Cerebellar nuclear complex (tissue), 1 donor: ENCODE measurements at regions not wholly inside any gene's neighbourhood (a gene's known extent, or its start where the extent isn't known, plus 50 kb on each side); places are given as distances from the start of the nearest gene placed in this dataset.
"Not testable (repeated sequence)": the region's sequence is repeated elsewhere in the genome, so short reads cannot be mapped to it uniquely, and the experiment has no call there.

ENCODE experiments used
- DNase-seq, 2 experiments: peaks; one replicate each; lab custom pipeline; 2025; lab: John Stamatoyannopoulos, UW

DNA sequence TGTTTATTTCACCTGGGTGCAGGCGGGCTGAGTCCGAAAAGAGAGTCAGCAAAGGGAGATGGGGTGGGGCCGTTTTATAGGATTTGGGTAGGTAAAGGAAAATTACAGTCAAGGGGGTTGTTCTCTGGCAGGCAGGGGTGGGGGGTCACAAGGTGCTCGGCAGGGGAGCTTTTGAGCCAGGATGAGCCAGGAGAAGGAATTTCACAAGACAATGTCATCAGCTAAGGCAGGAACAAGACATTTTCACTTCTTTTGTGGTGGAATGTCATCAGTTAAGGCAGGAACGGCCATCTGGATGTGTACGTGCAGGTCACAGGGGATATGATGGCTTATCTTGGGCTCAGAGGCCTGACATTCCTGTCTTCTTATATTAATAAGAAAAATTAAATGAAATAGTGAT, 115.8 kb upstream of the KCNJ3 start:
- DNase-seq, result not testable (repeated sequence)

DNA sequence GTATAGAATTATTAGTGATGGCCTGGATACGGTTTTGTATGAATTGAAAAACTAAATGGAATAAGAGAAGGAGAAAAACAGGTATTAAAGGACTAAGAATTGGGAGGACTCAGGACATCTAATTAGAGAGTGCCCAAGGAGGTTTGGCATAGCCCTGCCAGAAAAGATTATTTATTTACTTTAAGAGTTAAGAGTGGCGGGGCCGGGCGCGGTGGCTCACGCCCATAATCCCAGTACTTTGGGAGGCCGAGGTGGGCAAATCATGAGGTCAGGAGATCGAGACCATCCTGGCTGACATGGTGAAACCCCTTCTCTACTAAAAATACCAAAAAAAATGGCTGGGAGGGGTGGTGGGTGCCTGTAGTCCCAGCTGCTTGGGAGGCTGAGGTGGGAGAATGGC, 115.2 kb upstream of the KCNJ3 start:
- DNase-seq, result not testable (repeated sequence)

DNA sequence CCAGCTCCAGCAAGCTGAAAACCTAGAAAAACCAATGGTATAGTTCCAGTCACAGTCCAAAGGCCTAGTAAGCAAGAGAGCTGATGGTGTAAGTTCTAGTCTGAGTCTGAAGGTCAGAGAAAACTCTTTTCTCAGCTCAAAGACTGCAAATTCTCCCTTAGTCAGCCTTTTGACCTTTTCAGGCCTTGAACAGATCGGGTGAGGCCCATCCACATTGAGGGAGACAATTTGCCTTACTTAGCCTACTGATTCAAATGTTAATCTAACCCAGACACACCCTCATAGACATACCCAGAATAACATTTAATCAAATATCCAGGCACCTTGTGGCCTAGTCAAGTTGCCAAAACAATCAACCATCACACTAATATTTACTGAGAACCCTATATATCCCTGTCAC, 110.8 kb upstream of the KCNJ3 start:
- DNase-seq, result no peak

DNA sequence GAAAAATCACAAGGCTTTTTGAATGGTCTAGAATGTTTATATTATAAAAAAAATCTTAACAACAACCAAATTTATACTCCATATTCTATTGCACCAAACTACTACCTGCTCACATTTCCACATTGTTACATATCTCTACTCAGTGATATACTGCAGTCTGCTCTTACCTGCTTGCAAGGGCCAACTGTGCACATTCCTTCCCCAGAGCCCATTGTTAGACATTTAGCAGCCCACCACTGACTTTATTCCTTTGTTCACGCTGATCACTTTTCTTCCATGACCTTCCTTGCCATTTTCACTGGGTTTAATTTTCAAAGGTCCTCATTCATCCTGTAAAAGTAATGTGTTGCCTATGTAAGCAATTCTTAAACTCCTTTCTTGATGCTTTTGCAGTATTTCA, 109.7 kb upstream of the KCNJ3 start:
- no peak for DNase-seq

DNA sequence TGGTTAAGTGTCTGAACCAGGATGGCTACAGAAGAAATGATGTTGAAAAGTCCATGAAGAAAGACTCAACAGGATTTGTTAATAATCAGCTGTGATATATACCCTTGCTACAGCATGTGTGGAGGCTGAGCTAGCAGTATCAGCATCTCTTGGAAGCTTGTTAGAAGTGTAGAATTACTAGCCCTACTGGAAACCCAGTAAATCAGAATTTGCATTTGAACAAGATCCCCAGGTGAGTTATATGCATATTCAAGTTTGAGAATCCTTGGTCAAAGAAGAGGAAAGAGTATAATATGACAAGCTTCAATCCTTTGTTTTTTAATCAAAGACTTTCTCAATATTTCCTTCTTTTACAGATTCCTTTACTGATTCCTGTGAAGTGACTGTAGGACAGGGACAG, 109.0 kb upstream of the KCNJ3 start:
- DNase-seq, result no peak

DNA sequence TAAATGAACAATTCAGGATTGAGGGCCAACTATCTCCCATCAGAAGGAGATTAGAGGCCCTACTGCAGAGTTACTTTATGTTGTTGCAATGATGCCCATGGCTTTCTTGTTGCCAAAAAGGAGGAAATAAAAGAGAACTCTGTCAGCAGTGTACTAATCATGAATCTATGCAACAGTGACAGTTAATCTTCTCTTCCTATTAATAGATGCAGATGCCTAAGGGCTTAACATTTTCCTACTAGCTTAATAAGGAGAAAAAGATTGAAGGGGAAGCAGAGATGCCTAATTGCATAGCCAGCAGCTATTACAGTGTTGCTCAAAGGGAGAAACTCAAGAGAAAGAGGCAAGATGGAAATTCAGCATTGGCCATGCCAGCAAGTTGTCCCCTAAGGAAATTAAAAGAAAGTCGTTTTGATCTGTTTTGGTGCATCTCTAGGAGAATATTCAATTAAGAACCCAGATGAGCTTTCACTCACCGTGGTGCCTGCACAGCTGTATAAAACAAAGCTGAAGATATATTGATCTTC, 107.1 kb upstream of the KCNJ3 start:
- DNase-seq, result no peak

DNA sequence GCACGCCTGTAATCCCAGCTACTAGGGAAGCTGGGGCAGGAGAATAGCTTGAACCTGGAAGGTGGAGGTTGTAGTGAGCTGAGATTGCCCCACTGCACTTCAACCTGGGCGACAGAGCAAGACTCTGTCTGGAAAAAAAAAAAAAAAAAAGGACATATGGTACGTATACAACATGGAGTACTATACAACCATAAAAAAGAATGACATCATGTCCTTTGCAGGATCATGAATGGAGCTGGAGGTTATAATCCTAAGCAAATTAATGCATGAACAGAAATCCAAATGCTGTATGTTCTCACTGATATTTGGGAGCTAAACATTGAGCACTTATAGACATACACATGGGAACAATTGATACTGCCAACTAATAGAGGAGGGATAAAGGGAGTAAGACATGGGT, 99.3 kb upstream of the KCNJ3 start:
- no peak for DNase-seq

DNA sequence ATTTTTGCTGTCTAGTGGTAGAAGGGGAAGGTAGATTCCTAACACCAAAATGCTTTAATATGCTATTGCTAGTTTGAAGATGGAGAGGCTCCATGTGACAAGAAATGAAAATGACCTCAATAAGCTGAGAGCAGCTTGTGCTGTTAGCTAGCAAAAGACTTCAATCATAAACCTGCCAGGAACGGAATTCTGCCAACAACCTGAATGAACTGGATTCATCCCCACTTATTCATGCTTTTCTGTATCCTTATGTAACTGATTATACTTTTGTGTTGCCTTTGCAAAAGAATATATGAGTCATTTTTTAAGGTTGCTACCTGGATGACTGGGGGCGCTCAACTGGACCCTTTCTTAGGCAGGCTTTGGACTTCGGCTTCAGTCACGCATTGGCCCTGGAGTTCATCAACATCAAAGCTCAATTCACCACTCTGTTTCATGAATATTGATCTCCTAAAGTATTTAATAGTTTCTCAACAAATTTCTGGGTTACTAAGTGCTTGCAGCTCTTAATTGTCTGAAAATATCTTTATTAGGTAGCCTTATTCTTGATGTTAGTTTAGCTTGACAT, 97.5 kb upstream of the KCNJ3 start:
- peak in 1 of 2 experiments; percentile 40 for DNase-seq

DNA sequence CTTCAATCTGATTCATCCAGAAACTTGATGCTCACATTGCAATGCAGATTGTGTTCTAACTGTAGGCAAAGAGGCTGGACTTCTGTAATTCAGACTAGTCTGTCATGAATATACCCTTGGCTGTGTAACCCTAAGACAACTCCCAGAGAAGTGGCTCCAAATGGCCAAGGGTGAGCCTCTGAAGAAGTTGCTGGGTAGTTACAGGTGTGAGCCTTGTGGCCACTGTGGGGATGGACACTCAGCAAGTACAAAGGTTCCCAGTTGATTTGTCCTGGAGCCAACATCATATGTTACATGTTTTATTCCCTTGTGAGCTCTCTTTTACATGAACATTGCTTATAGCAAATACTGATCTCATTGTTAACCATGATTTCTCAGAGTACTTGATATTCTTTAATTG, 94.8 kb upstream of the KCNJ3 start:
- DNase-seq, result no peak

DNA sequence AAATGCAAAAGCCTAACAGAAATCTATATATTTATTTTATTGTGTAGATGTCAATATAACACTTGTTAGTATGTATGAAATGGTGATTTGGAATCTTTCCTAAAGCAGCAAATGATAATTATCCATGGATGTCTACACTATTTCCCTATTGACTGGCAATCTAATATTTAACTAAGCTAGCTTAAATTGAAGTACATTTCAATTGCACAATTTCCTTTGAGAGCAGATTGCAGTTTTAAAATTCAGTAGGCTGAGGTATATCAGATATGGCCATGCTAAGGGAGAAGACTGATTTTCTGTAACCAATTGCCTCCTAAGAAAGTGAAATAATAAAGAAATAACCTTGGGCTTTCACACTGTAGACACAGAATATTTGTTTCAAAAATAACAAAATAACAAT, 90.1 kb upstream of the KCNJ3 start:
- DNase-seq, result no peak

DNA sequence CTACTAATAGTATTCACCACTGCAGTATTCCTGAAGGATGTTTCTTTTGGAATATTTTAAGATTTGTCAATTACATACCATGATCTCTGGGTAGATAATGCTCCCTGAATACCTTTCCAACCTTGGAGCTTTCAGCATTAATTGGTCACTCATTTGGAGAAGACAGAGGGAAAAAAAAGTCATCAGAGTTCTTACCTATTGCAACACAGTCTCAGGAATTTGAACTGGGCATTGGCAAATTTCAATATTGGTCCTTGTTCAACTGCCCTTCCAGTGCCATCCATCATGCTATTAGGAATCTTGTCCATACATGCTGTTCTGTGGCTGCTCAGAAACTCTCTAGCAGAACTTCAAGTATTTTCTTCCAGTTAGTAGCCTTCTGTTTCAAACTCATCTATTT, 83.6 kb upstream of the KCNJ3 start:
- no peak for DNase-seq

DNA sequence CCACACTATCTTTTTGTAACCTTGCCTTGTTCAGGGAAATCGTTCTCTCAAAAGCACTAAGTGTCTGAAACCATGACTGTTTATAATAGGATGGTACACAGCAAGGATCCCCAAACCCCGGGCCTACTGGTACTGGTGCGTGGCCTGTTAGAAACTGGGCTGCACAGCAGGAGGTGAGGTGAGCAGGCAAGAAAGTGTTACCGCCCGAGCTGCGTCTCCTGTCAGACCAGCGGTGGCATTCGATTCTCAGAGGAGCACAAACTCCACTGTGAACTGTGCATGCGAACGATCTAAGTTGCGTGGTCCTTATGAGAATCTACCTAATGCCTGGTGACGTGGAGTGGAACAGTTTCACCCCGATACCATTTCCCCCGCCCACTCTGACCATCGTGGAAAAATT, 81.8 kb upstream of the KCNJ3 start:
- no peak for DNase-seq

DNA sequence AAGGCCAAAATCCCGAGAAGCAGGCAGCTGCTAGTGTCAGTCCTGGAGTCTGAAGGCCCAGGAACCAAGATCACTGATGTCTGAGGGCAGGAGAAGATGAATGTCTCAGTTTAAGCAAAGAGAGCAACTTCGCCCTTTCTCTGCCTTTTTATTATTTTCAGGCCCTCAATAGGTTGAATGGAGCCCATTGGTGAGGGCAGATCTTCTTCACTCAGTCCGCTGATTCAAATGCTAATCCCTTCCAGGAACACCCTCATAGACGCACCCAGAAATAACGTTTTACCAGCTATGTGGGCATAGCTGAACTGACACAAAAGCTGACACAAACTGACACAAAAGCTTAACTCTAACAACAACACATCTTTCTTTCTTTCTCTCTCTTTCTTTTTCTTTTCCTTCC, 78.0 kb upstream of the KCNJ3 start:
- DNase-seq, result no peak

DNA sequence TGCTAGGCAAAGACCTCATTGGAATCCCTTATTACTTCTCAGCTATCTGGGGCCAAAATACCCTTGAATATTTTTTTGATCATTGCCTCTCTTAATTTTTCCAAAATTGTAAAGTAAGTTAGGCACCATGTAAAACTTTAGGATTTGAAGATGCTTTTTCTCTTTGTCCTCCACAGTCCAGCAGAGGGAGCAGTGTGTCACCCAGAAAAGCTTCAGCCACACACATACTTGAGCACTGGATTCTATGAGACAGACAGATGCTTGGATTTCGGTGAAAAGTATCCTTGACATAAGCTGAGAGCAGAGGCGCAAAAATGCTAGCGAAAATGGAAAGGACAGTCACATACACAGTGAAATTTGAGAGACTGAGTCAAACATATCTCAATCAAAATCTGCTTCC, 74.7 kb upstream of the KCNJ3 start:
- DNase-seq, result peak; percentile 13 to 70

DNA sequence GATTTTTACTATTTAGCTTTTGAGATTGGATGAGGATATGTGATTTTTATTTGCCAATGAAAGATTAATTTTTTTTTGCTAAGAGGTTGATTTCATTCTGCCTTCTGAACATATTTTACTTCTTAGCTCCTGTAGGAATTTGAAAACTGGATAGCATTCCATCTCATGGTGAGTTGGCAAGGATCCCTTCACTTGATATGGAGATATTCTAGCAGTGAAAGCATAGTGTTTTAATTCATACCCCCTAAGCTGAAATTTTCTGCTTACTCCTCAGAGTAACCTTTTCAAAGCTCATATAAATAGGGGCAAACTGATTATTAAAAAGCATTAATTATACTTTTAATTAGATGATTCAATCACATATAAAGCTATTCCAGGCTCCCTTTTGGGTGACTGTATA, 61.0 kb upstream of the KCNJ3 start:
- DNase-seq, result no peak

DNA sequence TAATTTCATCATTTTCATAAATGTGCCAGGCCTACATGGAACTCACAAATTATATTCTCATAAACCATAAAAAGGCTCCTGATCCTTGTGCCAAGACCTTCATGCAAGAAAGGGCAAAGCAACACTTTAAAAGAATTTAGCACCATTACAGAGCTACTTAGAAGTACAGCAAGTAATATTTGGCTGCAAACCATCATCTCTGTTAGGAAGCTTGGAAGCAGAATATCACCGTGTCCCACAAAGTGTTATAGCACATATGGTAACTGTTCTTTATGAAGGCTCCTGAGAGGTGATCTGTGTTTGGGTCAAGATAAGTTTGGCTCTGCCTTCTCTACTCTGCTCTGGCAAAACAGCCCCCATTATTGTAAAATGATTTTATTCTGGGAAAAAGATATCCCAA, 59.7 kb upstream of the KCNJ3 start:
- no peak for DNase-seq

DNA sequence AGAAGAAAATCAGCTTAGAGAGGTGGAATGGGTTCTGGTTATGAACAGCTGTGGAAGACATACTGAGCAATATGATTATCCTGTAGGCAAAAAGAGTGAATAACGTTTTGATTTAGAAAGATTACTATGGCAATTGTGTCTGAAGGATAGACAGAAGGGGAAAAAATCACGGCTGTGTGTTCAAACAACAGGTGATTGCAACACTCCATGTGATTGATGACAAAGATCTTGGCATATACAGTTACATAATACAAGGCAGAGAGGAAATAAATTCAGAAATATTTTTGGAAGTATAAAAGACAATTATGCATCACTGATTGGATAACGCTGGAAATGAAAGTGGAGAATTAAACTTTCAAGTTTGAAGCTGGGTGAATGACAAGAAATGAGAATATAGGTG, 58.5 kb upstream of the KCNJ3 start:
- DNase-seq, result no peak
